GM23338 (cell line): ENCODE measurements at regions not wholly inside any gene's neighbourhood (a gene's known extent, or its start where the extent isn't known, plus 50 kb on each side); places are given as distances from the start of the nearest gene placed in this dataset.

Experiments used
- ATAC-seq: fragments of 200-7000 bp; cut with Tn5 transposase; 3 replicates; pipeline ENCODE4 v1.9.1; 2020
- DNase-seq: peaks from one replicate; pipeline ENCODE4 v3.0.0-alpha.2; 2015; ENCODE audit warnings: low spot score
- H2AFZ ChIP-seq: fragments of 200-600 bp; sonication (generic); 2 replicates; pipeline ENCODE4 v1.8.0; 2016; ENCODE audit warnings: antibody characterized with exemption, mild to moderate bottlenecking, moderate library complexity
- H3F3A ChIP-seq: fragments of 200-600 bp; sonication (generic); replicated peaks from 2 replicates; pipeline ENCODE4 v1.8.0; 2017; ENCODE audit warnings: antibody characterized with exemption, mixed run types, low read depth
- H3K27ac ChIP-seq: fragments of 200-600 bp; sonication (generic); 2 replicates; pipeline ENCODE4 v1.6.1; 2016; ENCODE audit warnings: low read depth
- H3K27me3 ChIP-seq: fragments of 200-600 bp; sonication (generic); 2 replicates; pipeline ENCODE4 v1.8.0; 2016; ENCODE audit warnings: mild to moderate bottlenecking, mixed run types, moderate library complexity; ENCODE audit not compliant: insufficient read depth
- H3K36me3 ChIP-seq: fragments of 200-600 bp; sonication (generic); 2 replicates; pipeline ENCODE4 v1.8.0; 2016; ENCODE audit warnings: mild to moderate bottlenecking; ENCODE audit not compliant: insufficient read depth
- H3K4me1 ChIP-seq: fragments of 200-600 bp; sonication (generic); 2 replicates; pipeline ENCODE4 v1.8.0; 2016; ENCODE audit warnings: mild to moderate bottlenecking, moderate library complexity; ENCODE audit not compliant: insufficient read depth
- H3K4me2 ChIP-seq: fragments of 200-600 bp; sonication (generic); 2 replicates; pipeline ENCODE4 v1.7.1; 2017; ENCODE audit warnings: mixed run types
- H3K4me3 ChIP-seq: fragments of 200-600 bp; sonication (generic); 2 replicates; pipeline ENCODE4 v1.6.1; 2016; ENCODE audit warnings: mixed run types
- H3K79me2 ChIP-seq: fragments of 200-600 bp; sonication (generic); replicated peaks from 2 replicates; pipeline ENCODE4 v1.8.0; 2017; ENCODE audit warnings: mild to moderate bottlenecking; ENCODE audit not compliant: insufficient read depth
- H3K9me2 ChIP-seq: fragments of 200-600 bp; sonication (generic); 2 replicates; pipeline ENCODE4 v1.8.0; 2017; ENCODE audit not compliant: insufficient read depth
- H4K20me1 ChIP-seq: fragments of 200-600 bp; sonication (generic); replicated peaks from 2 replicates; pipeline ENCODE4 v1.8.0; 2017; ENCODE audit warnings: mild to moderate bottlenecking; ENCODE audit not compliant: insufficient read depth
- H3K27ac Mint-ChIP-seq: 2 replicates; pipeline ENCODE4 v1.8.0; 2020; ENCODE audit warnings: inconsistent platforms, mild to moderate bottlenecking, moderate library complexity, mixed read lengths
- H3K27me3 Mint-ChIP-seq: 3 replicates; pipeline ENCODE4 v1.8.0; 2022; ENCODE audit warnings: low read depth, mild to moderate bottlenecking, moderate library complexity, mixed read lengths, inconsistent platforms; ENCODE audit not compliant: insufficient read depth, poor library complexity
- H3K36me3 Mint-ChIP-seq: 3 replicates; pipeline ENCODE4 v1.8.0; 2021; ENCODE audit warnings: low read depth, mild to moderate bottlenecking, inconsistent platforms, moderate library complexity, mixed read lengths
- H3K4me1 Mint-ChIP-seq: 3 replicates; pipeline ENCODE4 v1.8.0; 2020; ENCODE audit warnings: mild to moderate bottlenecking, inconsistent platforms, mixed read lengths
- H3K4me3 Mint-ChIP-seq: 3 replicates; pipeline ENCODE4 v1.8.0; 2021; ENCODE audit warnings: moderate library complexity, mild to moderate bottlenecking, inconsistent platforms, mixed read lengths
- H3K9me3 Mint-ChIP-seq: 3 replicates; pipeline ENCODE4 v1.8.0; 2020; ENCODE audit warnings: moderate library complexity, mild to moderate bottlenecking, inconsistent platforms, mixed read lengths
- CREB1 ChIP-seq: fragments of 250-450 bp; sonication (Bioruptor Pico); IDR thresholded peaks from 2 replicates; pipeline ENCODE4 v1.5.0; 2020; ENCODE audit warnings: low read depth, mild to moderate bottlenecking, moderate library complexity
- CTCF ChIP-seq, 2 experiments: fragments of 200-600 bp in 1 of 2; sonication (generic) in 1 of 2; conservative IDR thresholded peaks; 2 replicates each; pipeline versions ENCODE4 v1.5.1 to v1.6.1; 2016 to 2017; ENCODE audit warnings: antibody characterized with exemption in 2 of 2, low read depth in 2 of 2, mild to moderate bottlenecking in 2 of 2, moderate library complexity in 1 of 2
- ETS1 ChIP-seq: IDR thresholded peaks from 2 replicates; pipeline ENCODE4 v1.6.1; 2016; ENCODE audit warnings: antibody characterized with exemption
- EZH2 ChIP-seq: fragments of 200-600 bp; sonication (generic); IDR thresholded peaks from one replicate; pipeline ENCODE4 v1.8.0; 2017; ENCODE audit warnings: antibody characterized with exemption, mild to moderate bottlenecking, low read depth; ENCODE audit not compliant: unreplicated experiment
- EZH2phosphoT487 ChIP-seq: fragments of 200-600 bp; sonication (generic); IDR thresholded peaks from one replicate; pipeline ENCODE4 v1.8.1; 2018; ENCODE audit warnings: antibody characterized with exemption; ENCODE audit not compliant: unreplicated experiment
- JUNB ChIP-seq: IDR thresholded peaks from one replicate; pipeline ENCODE4 v1.6.1; 2016; ENCODE audit warnings: antibody characterized with exemption; ENCODE audit not compliant: unreplicated experiment
- NANOG ChIP-seq: IDR thresholded peaks from 2 replicates; pipeline ENCODE4 v1.6.1; 2016; ENCODE audit warnings: antibody characterized with exemption, borderline replicate concordance
- POLR2AphosphoS5 ChIP-seq: IDR thresholded peaks from 2 replicates; pipeline ENCODE4 v1.6.1; 2016; ENCODE audit warnings: antibody characterized with exemption, low read depth
- STAT1 ChIP-seq: IDR thresholded peaks from one replicate; pipeline ENCODE4 v1.6.1; 2016; ENCODE audit warnings: antibody characterized with exemption; ENCODE audit not compliant: unreplicated experiment
- ZNF331 ChIP-seq: fragments of 250-450 bp; sonication (Bioruptor Pico); IDR thresholded peaks from 2 replicates; pipeline ENCODE4 v1.5.0; 2020; ENCODE audit warnings: low read depth, mild to moderate bottlenecking, moderate library complexity
- ZNF462 ChIP-seq: fragments of 250-450 bp; sonication (Bioruptor Pico); IDR thresholded peaks from 2 replicates; pipeline ENCODE4 v1.5.0; 2020; ENCODE audit warnings: mild to moderate bottlenecking, moderate library complexity

GRCh38 chr20:40758790-40759189 is 69.8 kb upstream of the MAFB start:
- Histone ChIP-seq H3K4me2 (no peak overlapping the region), H3F3A (no peaks in the 10 kb centered on the region), H3K4me1 (peaks cover 6% of the 10 kb centered on the region), H3K27me3 (no peaks in the 10 kb centered on the region), H3K27ac (no peak overlapping the region), H2AFZ (no peak overlapping the region), H3K79me2 (no peaks in the 10 kb centered on the region), H3K36me3 (no peaks in the 10 kb centered on the region), H3K4me3 (no peak overlapping the region), H3K9me2 (peaks cover 4% of the 10 kb centered on the region; the same call in 1 of the 2 replicates), H4K20me1 (no peaks in the 10 kb centered on the region)
- ATAC-seq, result no peak; the same call in 2 of the 3 replicates
- no peaks in the 10 kb centered on the region for H3K9me3 Mint-ChIP-seq
- H3K27me3 Mint-ChIP-seq, result peaks cover 3% of the 10 kb centered on the region
- TF ChIP-seq ETS1, result no peak
- TF ChIP-seq EZH2, result no peak
- no peak for TF ChIP-seq CTCF (conservative IDR thresholded peaks at IDR 0.05; ENCODE audit: low read depth in 2 of 2)
- no peak for TF ChIP-seq JUNB
- TF ChIP-seq CREB1 (CRISPR knock-in tag), result no peak
- TF ChIP-seq NANOG, result no peak
- no peak for TF ChIP-seq ZNF331 (CRISPR knock-in tag)
- TF ChIP-seq STAT1, result no peak
- no peak for TF ChIP-seq POLR2AphosphoS5
- H3K4me3 Mint-ChIP-seq, result no peak overlapping the region
- H3K27ac Mint-ChIP-seq, result no peak overlapping the region
- DNase-seq, result no peak
- peaks cover 12% of the 10 kb centered on the region for H3K4me1 Mint-ChIP-seq
- H3K36me3 Mint-ChIP-seq, result no peaks in the 10 kb centered on the region

GRCh38 chr20:40760399-40760798 is 71.4 kb upstream of the MAFB start:
- Histone ChIP-seq H2AFZ (no peak overlapping the region), H3K27me3 (no peaks in the 10 kb centered on the region), H3K4me1 (peaks cover 16% of the 10 kb centered on the region), H4K20me1 (no peaks in the 10 kb centered on the region), H3K4me3 (no peak overlapping the region), H3K36me3 (no peaks in the 10 kb centered on the region), H3F3A (no peaks in the 10 kb centered on the region), H3K4me2 (no peak overlapping the region), H3K79me2 (no peaks in the 10 kb centered on the region), H3K27ac (no peak overlapping the region), H3K9me2 (peaks cover 3% of the 10 kb centered on the region; the same call in 1 of the 2 replicates)
- ATAC-seq (no peak), DNase-seq (no peak)
- no peak overlapping the region for H3K27ac Mint-ChIP-seq
- H3K9me3 Mint-ChIP-seq, result no peaks in the 10 kb centered on the region
- H3K36me3 Mint-ChIP-seq, result no peaks in the 10 kb centered on the region
- peaks cover 22% of the 10 kb centered on the region for H3K4me1 Mint-ChIP-seq
- peaks cover 3% of the 10 kb centered on the region for H3K27me3 Mint-ChIP-seq
- no peak overlapping the region for H3K4me3 Mint-ChIP-seq
- TF ChIP-seq CREB1 (CRISPR knock-in tag), result no peak
- TF ChIP-seq ETS1, result no peak
- no peak for TF ChIP-seq NANOG
- TF ChIP-seq ZNF462 (CRISPR knock-in tag), result no peak
- no peak for TF ChIP-seq ZNF331 (CRISPR knock-in tag)
- no peak for TF ChIP-seq EZH2phosphoT487
- no peak for TF ChIP-seq POLR2AphosphoS5
